ENCODE measurements at regions not wholly inside any gene's neighbourhood (a gene's known extent, or its start where the extent isn't known, plus 50 kb on each side); places are given as distances from the start of the nearest gene placed in this dataset.

- no peak overlapping the region for H3K9ac ChIP-seq (ENCODE audit: extremely low read depth, low read length, poor library complexity, severe bottlenecking)
- H3K36me3 ChIP-seq (ENCODE audit: control insufficient read depth, insufficient read depth, low read length): no peaks in the 10 kb centered on the region
- Mint-ChIP-seq H3K4me1 (no peaks in the 10 kb centered on the region), H3K27ac (no peak overlapping the region), H3K27me3 (ENCODE audit: insufficient read depth) (no peaks in the 10 kb centered on the region), H3K36me3 (ENCODE audit: low read depth) (no peaks in the 10 kb centered on the region), H3K4me3 (no peak overlapping the region), H3K9me3 (no peaks in the 10 kb centered on the region)
- no peaks in the 10 kb centered on the region for H3K27me3 ChIP-seq (ENCODE audit: control insufficient read depth, insufficient read depth, low read length, poor library complexity, severe bottlenecking)
- TF ChIP-seq, protein P1, sequence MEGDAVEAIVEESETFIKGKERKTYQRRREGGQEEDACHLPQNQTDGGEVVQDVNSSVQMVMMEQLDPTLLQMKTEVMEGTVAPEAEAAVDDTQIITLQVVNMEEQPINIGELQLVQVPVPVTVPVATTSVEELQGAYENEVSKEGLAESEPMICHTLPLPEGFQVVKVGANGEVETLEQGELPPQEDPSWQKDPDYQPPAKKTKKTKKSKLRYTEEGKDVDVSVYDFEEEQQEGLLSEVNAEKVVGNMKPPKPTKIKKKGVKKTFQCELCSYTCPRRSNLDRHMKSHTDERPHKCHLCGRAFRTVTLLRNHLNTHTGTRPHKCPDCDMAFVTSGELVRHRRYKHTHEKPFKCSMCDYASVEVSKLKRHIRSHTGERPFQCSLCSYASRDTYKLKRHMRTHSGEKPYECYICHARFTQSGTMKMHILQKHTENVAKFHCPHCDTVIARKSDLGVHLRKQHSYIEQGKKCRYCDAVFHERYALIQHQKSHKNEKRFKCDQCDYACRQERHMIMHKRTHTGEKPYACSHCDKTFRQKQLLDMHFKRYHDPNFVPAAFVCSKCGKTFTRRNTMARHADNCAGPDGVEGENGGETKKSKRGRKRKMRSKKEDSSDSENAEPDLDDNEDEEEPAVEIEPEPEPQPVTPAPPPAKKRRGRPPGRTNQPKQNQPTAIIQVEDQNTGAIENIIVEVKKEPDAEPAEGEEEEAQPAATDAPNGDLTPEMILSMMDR (conservative IDR thresholded peaks at IDR 0.05): no peak
- DNase-seq: no peak
- no peaks in the 10 kb centered on the region for H3K9me3 ChIP-seq (ENCODE audit: control insufficient read depth, low read length)
- no peak overlapping the region for H3K4me3 ChIP-seq (ENCODE audit: low read length)
- H3K4me1 ChIP-seq (ENCODE audit: control insufficient read depth, insufficient read depth, low read length): no peaks in the 10 kb centered on the region
- H3K27ac ChIP-seq (ENCODE audit: low read depth, low read length): no peak overlapping the region
These were observed 256.4 kb upstream of the POM121L12 start for GRCh38 chr7:52779004-52779403.

DNA sequence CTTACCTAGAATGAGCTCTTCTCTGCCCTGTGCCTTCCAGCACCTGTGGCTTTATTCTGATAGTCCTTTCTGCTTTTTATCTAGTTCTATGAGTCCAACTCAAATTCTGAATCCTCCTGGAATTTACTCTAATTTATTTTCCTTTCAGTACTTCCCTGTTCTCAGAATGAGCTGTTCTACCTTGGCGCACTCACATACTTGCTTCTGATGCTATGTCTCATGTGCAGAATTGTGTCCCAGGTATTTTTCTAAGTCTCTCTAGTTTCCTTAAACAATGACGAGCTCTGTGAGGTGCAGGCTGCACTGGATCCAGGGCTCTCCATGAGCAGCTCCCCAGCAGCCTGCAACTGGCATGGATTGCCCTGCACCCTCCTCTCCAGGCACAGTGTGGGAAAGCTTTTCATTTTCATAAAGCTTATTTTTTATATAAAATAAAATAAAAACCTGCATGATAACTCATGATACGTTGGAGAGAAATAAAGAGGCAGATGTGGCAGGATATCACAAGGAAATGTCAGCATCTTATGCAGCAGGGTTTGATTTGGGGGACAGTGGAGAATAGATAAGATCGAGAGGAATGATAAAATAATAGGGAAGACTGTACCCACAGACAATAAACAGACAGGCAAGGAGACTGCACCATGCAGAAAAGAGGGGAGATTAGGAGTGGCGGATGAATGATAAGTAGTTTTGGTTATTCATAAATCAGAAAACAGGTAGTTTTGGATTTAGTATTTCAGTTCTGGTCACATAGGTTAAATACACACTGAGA lies 258.2 kb upstream of the POM121L12 start:
- no peaks in the 10 kb centered on the region for H3K36me3 Mint-ChIP-seq (ENCODE audit: low read depth)
- Histone ChIP-seq H3K27ac (ENCODE audit: low read depth, low read length) (no peak overlapping the region), H3K4me3 (ENCODE audit: low read length) (no peak overlapping the region), H3K27me3 (ENCODE audit: control insufficient read depth, insufficient read depth, low read length, poor library complexity, severe bottlenecking) (no peaks in the 10 kb centered on the region), H3K9me3 (ENCODE audit: control insufficient read depth, low read length) (no peaks in the 10 kb centered on the region), H3K9ac (ENCODE audit: extremely low read depth, low read length, poor library complexity, severe bottlenecking) (no peak overlapping the region), H3K4me1 (ENCODE audit: control insufficient read depth, insufficient read depth, low read length) (no peaks in the 10 kb centered on the region), H3K36me3 (ENCODE audit: control insufficient read depth, insufficient read depth, low read length) (no peaks in the 10 kb centered on the region)
- DNase-seq: no peak
- no peaks in the 10 kb centered on the region for H3K27me3 Mint-ChIP-seq (ENCODE audit: insufficient read depth)
- no peak overlapping the region for H3K27ac Mint-ChIP-seq
- no peaks in the 10 kb centered on the region for H3K4me1 Mint-ChIP-seq
- H3K4me3 Mint-ChIP-seq: no peak overlapping the region
- TF ChIP-seq, protein P1 (conservative IDR thresholded peaks at IDR 0.05): no peak
- WGBS, 2 experiments (ENCODE audit: insufficient coverage in 1 of 2, insufficient read length in 1 of 2): 94 to 95% methylated on average over 2 to 5 of the region's 5 CpGs
- no peaks in the 10 kb centered on the region for H3K9me3 Mint-ChIP-seq

DNA sequence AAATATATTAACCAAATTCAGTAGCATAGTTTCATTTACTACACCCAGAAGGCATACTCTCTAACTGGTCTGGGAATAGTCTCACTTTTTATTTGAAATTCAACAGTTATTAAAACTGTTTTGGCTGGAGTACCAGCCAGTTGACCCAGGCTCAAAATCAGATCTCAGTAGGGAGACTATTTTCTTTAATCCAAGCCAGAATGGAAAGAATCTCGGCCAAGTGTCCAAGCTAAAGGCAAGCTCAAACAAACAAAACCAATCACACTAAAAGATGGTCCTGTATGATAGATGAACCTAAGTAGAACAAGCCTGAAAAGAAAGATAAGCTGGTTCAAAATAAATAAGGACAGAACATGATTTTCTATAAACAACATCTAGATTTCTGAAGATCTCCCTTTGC lies 259.6 kb upstream of the POM121L12 start:
- Histone ChIP-seq H3K27ac (ENCODE audit: low read depth, low read length) (no peak overlapping the region), H3K4me1 (ENCODE audit: control insufficient read depth, insufficient read depth, low read length) (no peaks in the 10 kb centered on the region), H3K4me3 (ENCODE audit: low read length) (no peak overlapping the region), H3K36me3 (ENCODE audit: control insufficient read depth, insufficient read depth, low read length) (no peaks in the 10 kb centered on the region), H3K9me3 (ENCODE audit: control insufficient read depth, low read length) (no peaks in the 10 kb centered on the region), H3K9ac (ENCODE audit: extremely low read depth, low read length, poor library complexity, severe bottlenecking) (no peak overlapping the region), H3K27me3 (ENCODE audit: control insufficient read depth, insufficient read depth, low read length, poor library complexity, severe bottlenecking) (no peaks in the 10 kb centered on the region)
- Mint-ChIP-seq H3K9me3 (no peaks in the 10 kb centered on the region), H3K4me3 (no peak overlapping the region), H3K27me3 (ENCODE audit: insufficient read depth) (no peaks in the 10 kb centered on the region), H3K27ac (no peak overlapping the region), H3K36me3 (ENCODE audit: low read depth) (no peaks in the 10 kb centered on the region), H3K4me1 (no peaks in the 10 kb centered on the region)
- TF ChIP-seq, protein P1 (conservative IDR thresholded peaks at IDR 0.05): no peak
- no peak for DNase-seq
- 86% methylated on average over 1 of the region's 1 CpG; no CpG with 5 or more reads in 1 of the 2 experiments for whole genome bisulfite sequencing, 2 experiments (ENCODE audit: insufficient coverage in 1 of 2, insufficient read length in 1 of 2)
